H1 (cell line): ENCODE measurements at regions not wholly inside any gene's neighbourhood (a gene's known extent, or its start where the extent isn't known, plus 50 kb on each side); places are given as distances from the start of the nearest gene placed in this dataset.

Experiments
- CTCF ChIA-PET: fragments of 300-600 bp; sonication (Branson Sonifier 250); formaldehyde crosslinking; loops from one replicate; lab custom pipeline; 2021; ENCODE audit not compliant: partially characterized antibody; lab: Charles Lee
- POLR2A ChIA-PET: fragments of 300-600 bp; sonication (Branson Sonifier 250); formaldehyde crosslinking; loops from one replicate; lab custom pipeline; 2021; ENCODE audit warnings: inconsistent platforms; ENCODE audit not compliant: partially characterized antibody; lab: Charles Lee
- DNase-seq, 2 experiments: peaks; one replicate each; pipeline versions ENCODE4 v3.0.0 to v3.0.0-alpha.2; 2010 to 2022; ENCODE audit warnings: low spot score in 2 of 2, low read depth in 1 of 2, mixed read lengths in 1 of 2
- FAIRE-seq: peaks from 2 replicates; lab custom pipeline; 2011; peaks lifted over from hg19 to GRCh38; lab: Jason Lieb, UNC
- H2AFZ ChIP-seq: 2 replicates; pipeline ENCODE4 v1.8.1; 2012; ENCODE audit warnings: low read length, inconsistent platforms
- H2AK5ac ChIP-seq: 2 replicates; pipeline ENCODE4 v1.6.1; 2013; ENCODE audit warnings: low read depth, low read length
- H2BK120ac ChIP-seq: replicated peaks from 2 replicates; pipeline ENCODE3; 2013; ENCODE audit warnings: low read depth, low read length, inconsistent platforms
- H2BK12ac ChIP-seq: 2 replicates; pipeline ENCODE4 v1.6.1; 2013; ENCODE audit warnings: low read depth, low read length
- H2BK15ac ChIP-seq: 2 replicates; pipeline ENCODE4 v1.6.1; 2013; ENCODE audit warnings: low read length
- H2BK20ac ChIP-seq: 2 replicates; pipeline ENCODE4 v1.6.1; 2013; ENCODE audit warnings: low read length
- H2BK5ac ChIP-seq: 2 replicates; pipeline ENCODE4 v1.6.1; 2013; ENCODE audit warnings: low read depth, low read length
- H3K14ac ChIP-seq: 2 replicates; pipeline ENCODE4 v1.6.1; 2013; ENCODE audit warnings: inconsistent platforms; ENCODE audit not compliant: insufficient read length
- H3K18ac ChIP-seq: 2 replicates; pipeline ENCODE4 v1.6.1; 2013; ENCODE audit warnings: low read length; ENCODE audit errors: extremely low read depth
- H3K23ac ChIP-seq: 2 replicates; pipeline ENCODE4 v1.6.1; 2013; ENCODE audit warnings: inconsistent platforms; ENCODE audit not compliant: insufficient read length
- H3K23me2 ChIP-seq: 2 replicates; pipeline ENCODE4 v1.6.1; 2013; ENCODE audit warnings: low read depth, low read length
- H3K27ac ChIP-seq: 2 replicates; pipeline ENCODE4 v1.6.1; 2011; ENCODE audit warnings: low read depth, low read length, inconsistent platforms
- H3K27me3 ChIP-seq, 4 experiments: replicated peaks in 1 of 4; 1 replicate in 1 of 4; 2 replicates in 3 of 4; pipeline versions ENCODE4 v1.6.1 to v1.8.1; 2011 to 2013; ENCODE audit warnings: low read length in 3 of 4, mild to moderate bottlenecking in 3 of 4, inconsistent platforms in 2 of 4, mixed read lengths in 2 of 4, moderate library complexity in 1 of 4; ENCODE audit not compliant: control insufficient read depth in 3 of 4, insufficient read depth in 3 of 4; ENCODE audit errors: extremely low read depth in 1 of 4
- H3K36me3 ChIP-seq, 4 experiments: 2 replicates each; pipeline versions ENCODE4 v1.6.1 to v1.8.1; 2011 to 2013; ENCODE audit warnings: mild to moderate bottlenecking in 4 of 4, low read length in 3 of 4, moderate library complexity in 2 of 4, control low read depth in 1 of 4, inconsistent platforms in 1 of 4; ENCODE audit not compliant: insufficient read depth in 4 of 4, control insufficient read depth in 2 of 4
- H3K4ac ChIP-seq: replicated peaks from 2 replicates; pipeline ENCODE3; 2013; ENCODE audit warnings: low read length, low read depth, mixed read lengths, inconsistent platforms; ENCODE audit not compliant: insufficient read length
- H3K4me1 ChIP-seq, 4 experiments: replicated peaks in 1 of 4; 1 replicate in 1 of 4; 2 replicates in 3 of 4; pipeline versions ENCODE4 v1.6.1 to v1.8.1; 2011 to 2013; ENCODE audit warnings: low read length in 3 of 4, inconsistent platforms in 2 of 4, mixed read lengths in 1 of 4; ENCODE audit not compliant: insufficient read depth in 4 of 4, control insufficient read depth in 3 of 4
- H3K4me2 ChIP-seq, 2 experiments: 2 replicates each; pipeline versions ENCODE4 v1.6.1 to v1.8.1; 2011 to 2013; ENCODE audit warnings: low read depth in 2 of 2, low read length in 2 of 2, control low read depth in 1 of 2, inconsistent platforms in 1 of 2, mild to moderate bottlenecking in 1 of 2; ENCODE audit not compliant: insufficient read depth in 1 of 2
- H3K4me3 ChIP-seq, 4 experiments: fragments of 200-600, 300-600 bp in 1 of 4; sonication (generic), shearing (Covaris generic), sonication (Bioruptor Twin) in 1 of 4; 2 replicates each; pipeline versions ENCODE4 v1.5.1 to v1.8.1; 2011 to 2016; ENCODE audit warnings: low read length in 4 of 4, low read depth in 3 of 4, control low read depth in 2 of 4, inconsistent platforms in 2 of 4, mild to moderate bottlenecking in 2 of 4, mixed read lengths in 1 of 4, moderate library complexity in 1 of 4; ENCODE audit not compliant: insufficient read depth in 2 of 4; ENCODE audit errors: extremely low read depth in 1 of 4
- H3K56ac ChIP-seq: replicated peaks from 2 replicates; pipeline ENCODE3; 2013; ENCODE audit warnings: low read depth, mild to moderate bottlenecking, mixed read lengths, low read length, inconsistent platforms; ENCODE audit not compliant: insufficient read length
- H3K79me1 ChIP-seq: 2 replicates; pipeline ENCODE4 v1.6.1; 2013; ENCODE audit warnings: low read depth, low read length, control low read depth
- H3K79me2 ChIP-seq, 2 experiments: 2 replicates each; pipeline versions ENCODE4 v1.6.1 to v1.8.1; 2012 to 2013; ENCODE audit warnings: low read length in 2 of 2, mild to moderate bottlenecking in 2 of 2, inconsistent platforms in 1 of 2; ENCODE audit not compliant: insufficient read depth in 2 of 2, control insufficient read depth in 1 of 2
- H3K9ac ChIP-seq, 4 experiments: replicated peaks in 1 of 4; 1 replicate in 1 of 4; 2 replicates in 3 of 4; pipeline versions ENCODE4 v1.6.1 to v1.8.1; 2011 to 2013; ENCODE audit warnings: low read depth in 3 of 4, low read length in 3 of 4, control low read depth in 2 of 4, mild to moderate bottlenecking in 2 of 4, moderate library complexity in 2 of 4, inconsistent platforms in 1 of 4; ENCODE audit errors: extremely low read depth in 1 of 4
- H3K9me3 ChIP-seq, 2 experiments: 2 replicates each; pipeline versions ENCODE4 v1.6.1 to v1.8.1; 2012 to 2013; ENCODE audit warnings: mild to moderate bottlenecking in 2 of 2, moderate library complexity in 2 of 2, control low read depth in 1 of 2, inconsistent platforms in 1 of 2, low read depth in 1 of 2, low read length in 1 of 2, mixed read lengths in 1 of 2; ENCODE audit not compliant: insufficient read depth in 2 of 2
- H4K20me1 ChIP-seq, 2 experiments: replicated peaks in 1 of 2; 2 replicates each; pipeline versions ENCODE3 to v1.8.1; 2011 to 2013; ENCODE audit warnings: inconsistent platforms in 2 of 2, low read length in 2 of 2, mild to moderate bottlenecking in 1 of 2; ENCODE audit not compliant: insufficient read depth in 2 of 2, control insufficient read depth in 1 of 2
- H4K5ac ChIP-seq: 2 replicates; pipeline ENCODE4 v1.6.1; 2013; ENCODE audit warnings: low read length, low read depth, mixed read lengths, inconsistent platforms; ENCODE audit not compliant: insufficient read length
- H4K8ac ChIP-seq: 2 replicates; pipeline ENCODE4 v1.8.0; 2013; ENCODE audit warnings: mild to moderate bottlenecking, moderate library complexity, low read length, inconsistent platforms; ENCODE audit not compliant: insufficient read depth; ENCODE audit errors: extremely low read depth
- H4K91ac ChIP-seq: replicated peaks from 2 replicates; pipeline ENCODE3; 2013; ENCODE audit warnings: low read length, mixed read lengths, inconsistent platforms; ENCODE audit not compliant: insufficient read length
- CBX5 ChIP-seq: fragments of 300-800, 300-1000 bp; sonication (generic); IDR thresholded peaks from 2 replicates; pipeline ENCODE4 v1.7.1; 2016; ENCODE audit warnings: antibody characterized with exemption, low read length, low read depth
- CREB1 ChIP-seq: IDR thresholded peaks from 2 replicates; pipeline ENCODE4 v1.6.1; 2012; ENCODE audit warnings: inconsistent platforms
- CTBP2 ChIP-seq: IDR thresholded peaks from 2 replicates; pipeline ENCODE4 v1.7.0; 2011; ENCODE audit warnings: borderline replicate concordance, mild to moderate bottlenecking, moderate library complexity, mixed read lengths, low read length; ENCODE audit not compliant: insufficient read depth, insufficient read length
- HDAC2 ChIP-seq, 2 experiments: fragments of 300-600 bp in 1 of 2; sonication (generic) in 1 of 2; IDR thresholded peaks; 2 replicates each; pipeline ENCODE4 v1.6.1; 2011 to 2012; ENCODE audit warnings: low read depth in 2 of 2, low read length in 2 of 2, mild to moderate bottlenecking in 2 of 2, moderate library complexity in 2 of 2, borderline replicate concordance in 1 of 2, inconsistent platforms in 1 of 2
- MAFK ChIP-seq: IDR thresholded peaks from 2 replicates; pipeline ENCODE4 v1.6.1; 2012; ENCODE audit warnings: low read depth, mild to moderate bottlenecking, improper control_type of control experiment, low read length
- POLR2AphosphoS5 ChIP-seq: IDR thresholded peaks from 2 replicates; pipeline ENCODE4 v1.6.1; 2011; ENCODE audit warnings: low read depth, low read length
- SAP30 ChIP-seq: fragments of 300-600 bp; sonication (generic); IDR thresholded peaks from 2 replicates; pipeline ENCODE4 v1.7.1; 2012; ENCODE audit warnings: low read length, moderate library complexity, mild to moderate bottlenecking, inconsistent platforms; ENCODE audit not compliant: insufficient read depth, insufficient replicate concordance
- TCF12 ChIP-seq: IDR thresholded peaks from 2 replicates; pipeline ENCODE4 v1.6.1; 2011; ENCODE audit warnings: low read depth, mild to moderate bottlenecking, low read length
- ZNF274 ChIP-seq: IDR thresholded peaks from 2 replicates; pipeline ENCODE4 v1.7.0; 2012; ENCODE audit warnings: low read length, borderline replicate concordance; ENCODE audit errors: extremely low read depth
- WGBS, 2 experiments: shearing (Covaris generic) in 1 of 2; methylation state at CpG; one replicate each; pipeline versions ENCODE4 v1.1.6 to v1.1.7; 2013 to 2015; ENCODE audit warnings: low lambda C conversion rate in 2 of 2, mixed read lengths in 2 of 2, inconsistent platforms in 1 of 2, low coverage in 1 of 2, missing lambda C conversion rate in 1 of 2; ENCODE audit not compliant: insufficient replicate concordance in 2 of 2, insufficient coverage in 1 of 2, insufficient read length in 1 of 2; ENCODE audit errors: extremely low coverage in 1 of 2, missing lambda C conversion rate in 1 of 2; 5-methylcytosine and 5-hydroxymethylcytosine counted together
- TF ChIP-seq, protein P1 (sequence below): IDR thresholded peaks from 2 replicates; pipeline ENCODE4 v1.6.1; 2012; ENCODE audit warnings: inconsistent platforms

DNA sequence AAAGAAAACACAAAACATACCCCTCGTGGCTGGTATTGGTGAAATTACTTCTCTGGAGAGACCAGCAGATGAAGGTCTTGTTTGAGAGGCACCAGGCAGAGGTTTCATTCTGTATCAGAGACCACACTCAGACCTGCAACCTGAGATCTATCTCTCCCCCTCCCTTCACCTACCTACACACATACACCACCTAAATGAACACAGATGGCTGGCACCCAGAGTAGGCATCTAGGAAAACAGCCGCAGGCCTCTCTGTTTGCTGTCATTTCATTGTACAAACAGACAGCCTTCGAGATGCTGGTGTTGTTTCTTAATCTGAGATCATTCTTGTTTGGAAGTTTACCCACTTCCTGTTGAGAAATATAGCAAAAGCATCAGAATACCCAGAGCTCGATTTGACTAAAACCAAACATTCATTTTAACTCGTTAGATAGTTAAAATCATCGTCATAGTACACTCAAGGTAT lies 173.9 kb upstream of the SLC25A13 start:
- Histone ChIP-seq H2BK20ac (no peak overlapping the region), H3K4me3 (no peak overlapping the region), H2BK120ac (no peak overlapping the region), H3K23ac (no peak overlapping the region), H4K5ac (no peak overlapping the region), H3K23me2 (no peaks in the 10 kb centered on the region), H2BK5ac (no peak overlapping the region), H3K18ac (no peak overlapping the region), H2AFZ (peak overlapping the region; percentile 57; the same call in 1 of the 2 replicates), H3K79me1 (no peaks in the 10 kb centered on the region), H4K91ac (no peak overlapping the region), H3K27ac (no peak overlapping the region), H3K9me3 (no peaks in the 10 kb centered on the region), H3K14ac (no peak overlapping the region), H3K27me3 (no peaks in the 10 kb centered on the region), H2BK15ac (no peak overlapping the region), H3K4me2 (no peak overlapping the region), H3K36me3 (no peaks in the 10 kb centered on the region), H3K4ac (no peak overlapping the region), H2BK12ac (no peak overlapping the region), H3K4me1 (no peaks in the 10 kb centered on the region), H3K56ac (no peak overlapping the region), H4K20me1 (no peaks in the 10 kb centered on the region), H2AK5ac (no peak overlapping the region), H3K9ac (no peak overlapping the region), H4K8ac (no peak overlapping the region), H3K79me2 (no peaks in the 10 kb centered on the region)
- CTCF ChIA-PET, result interaction anchor here (1.1 kb wide), 1 partner anchor 161 kb away, joined by 3 read pairs; no protein-coding TSS in a partner anchor
- no peak for FAIRE-seq
- no peak for TF ChIP-seq CREB1
- no peak for TF ChIP-seq ZNF274
- TF ChIP-seq CTBP2, result no peak
- no peak for TF ChIP-seq CBX5
- no peak for TF ChIP-seq HDAC2 (IDR thresholded peaks at IDR 0.05; ENCODE audit: borderline replicate concordance in 1 of 2, low read depth in 2 of 2, low read length in 2 of 2)
- no peak for TF ChIP-seq SAP30
- TF ChIP-seq, protein P1, sequence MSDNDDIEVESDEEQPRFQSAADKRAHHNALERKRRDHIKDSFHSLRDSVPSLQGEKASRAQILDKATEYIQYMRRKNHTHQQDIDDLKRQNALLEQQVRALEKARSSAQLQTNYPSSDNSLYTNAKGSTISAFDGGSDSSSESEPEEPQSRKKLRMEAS, result no peak
- no peak for TF ChIP-seq POLR2AphosphoS5
- no peak for TF ChIP-seq TCF12
- TF ChIP-seq MAFK, result no peak
- POLR2A ChIA-PET, result no interaction called here
- no peak for DNase-seq
- 93% methylated on average over 6 of the region's 6 CpGs; no CpG with 5 or more reads in 1 of the 2 experiments for WGBS, 2 experiments
